HepG2 (cell line): ENCODE measurements at regions not wholly inside any gene's neighbourhood (a gene's known extent, or its start where the extent isn't known, plus 50 kb on each side); places are given as distances from the start of the nearest gene placed in this dataset.

Experiments used
- ATAC-seq: fragments of 200-7000 bp; cut with Tn5 transposase; 3 replicates; pipeline ENCODE4 v1.9.1; 2020; ENCODE audit warnings: mild to moderate bottlenecking, moderate library complexity
- BruUV-seq: library from RNA; stranded (reverse); fragments of 400-500 nt; replicated peaks from 2 replicates; lab custom pipeline; 2021; lab: Mats Ljungman, UMichigan
- CTCF ChIA-PET: fragments of 300-600 bp; formaldehyde crosslinking; extraction: SDS; loops from one replicate; lab custom pipeline; 2021; ENCODE audit warnings: low total read pairs, inconsistent platforms, low intra/inter-chr PET ratio; lab: Yijun Ruan, JAX
- POLR2A ChIA-PET: fragments of 350-600 bp; sonication (Branson Sonifier 250); formaldehyde crosslinking; loops from one replicate; lab custom pipeline; 2020; ENCODE audit warnings: antibody characterized with exemption, inconsistent platforms; lab: Yijun Ruan, JAX
- DNase-seq: peaks from one replicate; pipeline ENCODE4 v3.0.0-alpha.2; 2015; ENCODE audit warnings: low spot score
- FAIRE-seq: peaks from 3 replicates; lab custom pipeline; 2011; peaks lifted over from hg19 to GRCh38; lab: Jason Lieb, UNC
- H2AFZ ChIP-seq: one replicate; pipeline ENCODE4 v1.6.1; 2011; ENCODE audit warnings: low read length, inconsistent platforms
- H3K27ac ChIP-seq: fragments of 300-600 bp; 3 replicates; pipeline ENCODE4 v1.8.0; 2011; ENCODE audit warnings: mixed run types, mild to moderate bottlenecking, mixed read lengths, low read length, inconsistent platforms; ENCODE audit not compliant: insufficient read depth; ENCODE audit errors: extremely low read length
- H3K27me3 ChIP-seq, 2 experiments: fragments of 200-600 bp in 1 of 2; 2 replicates in 1 of 2; 3 replicates in 1 of 2; pipeline versions ENCODE4 v1.6.0 to v1.8.0; 2011; ENCODE audit warnings: low read length in 2 of 2, mild to moderate bottlenecking in 2 of 2, moderate library complexity in 2 of 2, inconsistent platforms in 1 of 2; ENCODE audit not compliant: insufficient read depth in 2 of 2, control insufficient read depth in 1 of 2
- H3K36me3 ChIP-seq, 2 experiments: fragments of 200-600 bp in 1 of 2; replicated peaks in 1 of 2; 2 replicates in 1 of 2; 3 replicates in 1 of 2; pipeline versions ENCODE4 v1.5.1 to v1.8.0; 2011; ENCODE audit warnings: low read length in 2 of 2, inconsistent platforms in 1 of 2; ENCODE audit not compliant: insufficient read depth in 2 of 2, control insufficient read depth in 1 of 2
- H3K4me1 ChIP-seq: 2 replicates; pipeline ENCODE4 v1.5.1; 2012; ENCODE audit warnings: low read length, inconsistent platforms; ENCODE audit not compliant: insufficient read depth
- H3K4me2 ChIP-seq: 2 replicates; pipeline ENCODE4 v1.6.0; 2011; ENCODE audit warnings: low read depth, low read length, inconsistent platforms
- H3K4me3 ChIP-seq, 3 experiments: fragments of 200-600 bp in 1 of 3; sonication (generic), shearing (Covaris generic) in 1 of 3; replicated peaks in 1 of 3; 2 replicates each; pipeline ENCODE4 v1.5.1; 2011 to 2016; ENCODE audit warnings: low read length in 3 of 3, inconsistent platforms in 2 of 3, low read depth in 2 of 3, mild to moderate bottlenecking in 2 of 3, control low read depth in 1 of 3, mixed read lengths in 1 of 3; ENCODE audit not compliant: insufficient read depth in 1 of 3
- H3K79me2 ChIP-seq: one replicate; pipeline ENCODE4 v1.6.1; 2011; ENCODE audit warnings: low read length, inconsistent platforms; ENCODE audit not compliant: insufficient read depth
- H3K9ac ChIP-seq: 2 replicates; pipeline ENCODE4 v1.6.0; 2011; ENCODE audit warnings: mild to moderate bottlenecking, low read depth, low read length, inconsistent platforms; ENCODE audit not compliant: insufficient read depth
- H3K9me3 ChIP-seq: 2 replicates; pipeline ENCODE4 v1.5.1; 2012; ENCODE audit warnings: mild to moderate bottlenecking, low read length
- H4K20me1 ChIP-seq: 2 replicates; pipeline ENCODE4 v1.6.0; 2011; ENCODE audit warnings: inconsistent platforms, mild to moderate bottlenecking, low read length, moderate library complexity; ENCODE audit not compliant: insufficient read depth
- AGO2 ChIP-seq: fragments of 200-400 bp; formaldehyde crosslinking; optimal IDR thresholded peaks from 2 replicates; pipeline ENCODE3; 2017; ENCODE audit warnings: mild to moderate bottlenecking, low read depth, low read length, moderate library complexity
- FOXK2 ChIP-seq: fragments of 450-650 bp; IDR thresholded peaks from 2 replicates; pipeline ENCODE4 v1.6.1; 2016
- NFRKB ChIP-seq: fragments of 450-650 bp; IDR thresholded peaks from 2 replicates; pipeline ENCODE4 v1.6.1; 2017
- PAWR ChIP-seq: sonication (generic); formaldehyde crosslinking; IDR thresholded peaks from 2 replicates; pipeline ENCODE4 v1.4.0; 2020; ENCODE audit warnings: missing genetic modification reagents, mild to moderate bottlenecking, borderline replicate concordance
- TBX2 ChIP-seq: sonication (generic); formaldehyde crosslinking; IDR thresholded peaks from 2 replicates; pipeline ENCODE4 v1.5.0; 2020; ENCODE audit warnings: missing genetic modification reagents, mild to moderate bottlenecking, borderline replicate concordance
- TCF7L2 ChIP-seq: IDR thresholded peaks from 2 replicates; pipeline ENCODE4 v1.6.1; 2011; ENCODE audit warnings: mild to moderate bottlenecking, low read depth, low read length, moderate library complexity
- TGIF2 ChIP-seq: IDR thresholded peaks from 2 replicates; pipeline ENCODE4 v1.6.1; 2016; ENCODE audit warnings: control low read depth, missing compliant biosample characterization
- WIZ ChIP-seq: sonication (generic); formaldehyde crosslinking; IDR thresholded peaks from 2 replicates; pipeline ENCODE4 v1.5.1; 2020; ENCODE audit warnings: mild to moderate bottlenecking, missing genetic modification reagents
- ZNF10 ChIP-seq: sonication (generic); formaldehyde crosslinking; IDR thresholded peaks from 2 replicates; pipeline ENCODE4 v1.4.0; 2020; ENCODE audit warnings: mild to moderate bottlenecking, low read depth, missing genetic modification reagents, borderline replicate concordance
- ZNF468 ChIP-seq: sonication (generic); formaldehyde crosslinking; IDR thresholded peaks from 2 replicates; pipeline ENCODE4 v1.8.0; 2022; ENCODE audit warnings: mild to moderate bottlenecking, moderate library complexity, missing genetic modification reagents
- ZNF563 ChIP-seq: sonication (generic); formaldehyde crosslinking; IDR thresholded peaks from 2 replicates; pipeline ENCODE4 v1.8.0; 2022; ENCODE audit warnings: mild to moderate bottlenecking, moderate library complexity, missing genetic modification reagents
- ZNF761 ChIP-seq: sonication (generic); formaldehyde crosslinking; conservative IDR thresholded peaks from 2 replicates; pipeline ENCODE4 v1.4.0; 2020; ENCODE audit warnings: mild to moderate bottlenecking, missing genetic modification reagents
- ZNF800 ChIP-seq: sonication (generic); formaldehyde crosslinking; IDR thresholded peaks from 2 replicates; pipeline ENCODE4 v1.4.0; 2020; ENCODE audit warnings: missing genetic modification reagents
- ZSCAN25 ChIP-seq: sonication (generic); formaldehyde crosslinking; IDR thresholded peaks from 2 replicates; pipeline ENCODE4 v1.8.0; 2022; ENCODE audit warnings: mild to moderate bottlenecking, missing genetic modification reagents
- WGBS: methylation state at CpG from one replicate; pipeline ENCODE4 v1.1.6; 2017; ENCODE audit warnings: low lambda C conversion rate; 5-methylcytosine and 5-hydroxymethylcytosine counted together
- in situ Hi-C: cut with HindIII; loops from 2 replicates; pipeline ENCODE4 v1.10.0; 2017; ENCODE audit warnings: low pct_unique_long_range_greater_than_20kb; ENCODE audit not compliant: extremely low pct_ligation_motif_present
- intact Hi-C: fragments of 100-400 bp; cut with micrococcal nuclease; formaldehyde crosslinking; loops from one replicate; pipeline ENCODE4 v1.10.0; 2022; ENCODE audit not compliant: unreplicated experiment
- TF ChIP-seq, protein P1 (sequence below): IDR thresholded peaks from 2 replicates; pipeline ENCODE4 v1.6.1; 2016; ENCODE audit warnings: low read depth, missing genetic modification reagents, missing compliant biosample characterization
- TF ChIP-seq, protein P2 (sequence below): sonication (generic); formaldehyde crosslinking; IDR thresholded peaks from 2 replicates; pipeline ENCODE4 v1.4.0; 2020; ENCODE audit warnings: mild to moderate bottlenecking, missing genetic modification reagents
- TF ChIP-seq, protein P3 (sequence below): sonication (generic); formaldehyde crosslinking; IDR thresholded peaks from 2 replicates; pipeline ENCODE4 v1.8.1; 2023; ENCODE audit warnings: mild to moderate bottlenecking, missing genetic modification reagents

- Histone ChIP-seq H2AFZ (no peak overlapping the region), H3K4me3 (no peak overlapping the region), H3K9me3 (no peaks in the 10 kb centered on the region), H3K4me1 (no peaks in the 10 kb centered on the region), H4K20me1 (no peaks in the 10 kb centered on the region), H3K27me3 (no peaks in the 10 kb centered on the region; a peak in 1 of 5 replicates), H3K36me3 (no peaks in the 10 kb centered on the region), H3K79me2 (no peaks in the 10 kb centered on the region), H3K27ac (no peak overlapping the region), H3K9ac (no peak overlapping the region), H3K4me2 (no peak overlapping the region)
- intact Hi-C loops = no loop called here
- ChIA-PET POLR2A (no interaction called here), CTCF (no interaction called here)
- TF ChIP-seq PAWR = no peak
- no peak for TF ChIP-seq ZNF563 (CRISPR knock-in tag)
- TF ChIP-seq AGO2 = no peak
- no peak for TF ChIP-seq ZNF10 (CRISPR knock-in tag)
- no peak for TF ChIP-seq FOXK2
- TF ChIP-seq ZNF800 (CRISPR knock-in tag) = no peak
- TF ChIP-seq WIZ (CRISPR knock-in tag) = no peak
- TF ChIP-seq TGIF2 (CRISPR knock-in tag) = no peak
- TF ChIP-seq, protein P1, sequence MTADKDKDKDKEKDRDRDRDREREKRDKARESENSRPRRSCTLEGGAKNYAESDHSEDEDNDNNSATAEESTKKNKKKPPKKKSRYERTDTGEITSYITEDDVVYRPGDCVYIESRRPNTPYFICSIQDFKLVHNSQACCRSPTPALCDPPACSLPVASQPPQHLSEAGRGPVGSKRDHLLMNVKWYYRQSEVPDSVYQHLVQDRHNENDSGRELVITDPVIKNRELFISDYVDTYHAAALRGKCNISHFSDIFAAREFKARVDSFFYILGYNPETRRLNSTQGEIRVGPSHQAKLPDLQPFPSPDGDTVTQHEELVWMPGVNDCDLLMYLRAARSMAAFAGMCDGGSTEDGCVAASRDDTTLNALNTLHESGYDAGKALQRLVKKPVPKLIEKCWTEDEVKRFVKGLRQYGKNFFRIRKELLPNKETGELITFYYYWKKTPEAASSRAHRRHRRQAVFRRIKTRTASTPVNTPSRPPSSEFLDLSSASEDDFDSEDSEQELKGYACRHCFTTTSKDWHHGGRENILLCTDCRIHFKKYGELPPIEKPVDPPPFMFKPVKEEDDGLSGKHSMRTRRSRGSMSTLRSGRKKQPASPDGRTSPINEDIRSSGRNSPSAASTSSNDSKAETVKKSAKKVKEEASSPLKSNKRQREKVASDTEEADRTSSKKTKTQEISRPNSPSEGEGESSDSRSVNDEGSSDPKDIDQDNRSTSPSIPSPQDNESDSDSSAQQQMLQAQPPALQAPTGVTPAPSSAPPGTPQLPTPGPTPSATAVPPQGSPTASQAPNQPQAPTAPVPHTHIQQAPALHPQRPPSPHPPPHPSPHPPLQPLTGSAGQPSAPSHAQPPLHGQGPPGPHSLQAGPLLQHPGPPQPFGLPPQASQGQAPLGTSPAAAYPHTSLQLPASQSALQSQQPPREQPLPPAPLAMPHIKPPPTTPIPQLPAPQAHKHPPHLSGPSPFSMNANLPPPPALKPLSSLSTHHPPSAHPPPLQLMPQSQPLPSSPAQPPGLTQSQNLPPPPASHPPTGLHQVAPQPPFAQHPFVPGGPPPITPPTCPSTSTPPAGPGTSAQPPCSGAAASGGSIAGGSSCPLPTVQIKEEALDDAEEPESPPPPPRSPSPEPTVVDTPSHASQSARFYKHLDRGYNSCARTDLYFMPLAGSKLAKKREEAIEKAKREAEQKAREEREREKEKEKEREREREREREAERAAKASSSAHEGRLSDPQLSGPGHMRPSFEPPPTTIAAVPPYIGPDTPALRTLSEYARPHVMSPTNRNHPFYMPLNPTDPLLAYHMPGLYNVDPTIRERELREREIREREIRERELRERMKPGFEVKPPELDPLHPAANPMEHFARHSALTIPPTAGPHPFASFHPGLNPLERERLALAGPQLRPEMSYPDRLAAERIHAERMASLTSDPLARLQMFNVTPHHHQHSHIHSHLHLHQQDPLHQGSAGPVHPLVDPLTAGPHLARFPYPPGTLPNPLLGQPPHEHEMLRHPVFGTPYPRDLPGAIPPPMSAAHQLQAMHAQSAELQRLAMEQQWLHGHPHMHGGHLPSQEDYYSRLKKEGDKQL (CRISPR knock-in tag) = no peak
- no peak for TF ChIP-seq TBX2
- TF ChIP-seq NFRKB = no peak
- TF ChIP-seq, protein P2, sequence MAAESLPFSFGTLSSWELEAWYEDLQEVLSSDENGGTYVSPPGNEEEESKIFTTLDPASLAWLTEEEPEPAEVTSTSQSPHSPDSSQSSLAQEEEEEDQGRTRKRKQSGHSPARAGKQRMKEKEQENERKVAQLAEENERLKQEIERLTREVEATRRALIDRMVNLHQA (CRISPR knock-in tag) = no peak
- TF ChIP-seq ZNF468 = no peak
- TF ChIP-seq TCF7L2 = no peak
- no peak for TF ChIP-seq ZSCAN25 (CRISPR knock-in tag)
- TF ChIP-seq ZNF761 (CRISPR knock-in tag) = no peak
- TF ChIP-seq, protein P3, sequence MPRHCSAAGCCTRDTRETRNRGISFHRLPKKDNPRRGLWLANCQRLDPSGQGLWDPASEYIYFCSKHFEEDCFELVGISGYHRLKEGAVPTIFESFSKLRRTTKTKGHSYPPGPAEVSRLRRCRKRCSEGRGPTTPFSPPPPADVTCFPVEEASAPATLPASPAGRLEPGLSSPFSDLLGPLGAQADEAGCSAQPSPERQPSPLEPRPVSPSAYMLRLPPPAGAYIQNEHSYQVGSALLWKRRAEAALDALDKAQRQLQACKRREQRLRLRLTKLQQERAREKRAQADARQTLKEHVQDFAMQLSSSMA (CRISPR knock-in tag) = no peak
- no peak for DNase-seq
- FAIRE-seq = no peak
- in situ Hi-C loops = loop anchor here (5.0 kb wide), 1 partner anchor 421 kb away; no protein-coding TSS in a partner anchor
- ATAC-seq = no peak
- no TSS peak for BruUV-seq
- WGBS = 15% methylated on average over 3 of the region's 3 CpGs
Observed at GRCh38 chr21:38133240-38133639, 123.6 kb upstream of the KCNJ15 start.
